ENCODE measurements at regions not wholly inside any gene's neighbourhood (a gene's known extent, or its start where the extent isn't known, plus 50 kb on each side); places are given as distances from the start of the nearest gene placed in this dataset.

DNA sequence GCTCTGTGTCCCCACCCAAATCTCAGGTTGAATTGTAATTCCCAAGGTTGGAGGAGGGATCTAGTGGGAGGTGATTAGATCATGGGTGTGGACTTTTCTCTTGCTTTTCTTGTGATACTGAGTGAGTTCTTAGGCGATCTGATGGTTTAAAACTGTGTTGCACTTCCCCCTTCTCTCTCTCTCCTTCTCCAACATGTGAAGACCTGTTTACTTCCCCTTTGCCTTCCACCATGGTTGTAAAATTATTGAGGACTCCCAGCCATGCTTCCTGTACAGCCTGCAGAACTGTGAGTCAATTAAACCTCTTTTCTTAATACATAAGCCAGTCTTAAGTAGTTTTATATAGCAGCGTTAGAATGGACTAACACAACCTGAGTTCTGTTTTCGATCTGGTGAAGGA is 738.2 kb downstream of the ARAP2 start:
- TF ChIP-seq EP300 (IDR thresholded peaks at IDR 0.05) (no peak), POLR2A (IDR thresholded peaks at IDR 0.05; ENCODE audit: low read depth) (no peak)
